ENCODE measurements at regions not wholly inside any gene's neighbourhood (a gene's known extent, or its start where the extent isn't known, plus 50 kb on each side); places are given as distances from the start of the nearest gene placed in this dataset.

DNA sequence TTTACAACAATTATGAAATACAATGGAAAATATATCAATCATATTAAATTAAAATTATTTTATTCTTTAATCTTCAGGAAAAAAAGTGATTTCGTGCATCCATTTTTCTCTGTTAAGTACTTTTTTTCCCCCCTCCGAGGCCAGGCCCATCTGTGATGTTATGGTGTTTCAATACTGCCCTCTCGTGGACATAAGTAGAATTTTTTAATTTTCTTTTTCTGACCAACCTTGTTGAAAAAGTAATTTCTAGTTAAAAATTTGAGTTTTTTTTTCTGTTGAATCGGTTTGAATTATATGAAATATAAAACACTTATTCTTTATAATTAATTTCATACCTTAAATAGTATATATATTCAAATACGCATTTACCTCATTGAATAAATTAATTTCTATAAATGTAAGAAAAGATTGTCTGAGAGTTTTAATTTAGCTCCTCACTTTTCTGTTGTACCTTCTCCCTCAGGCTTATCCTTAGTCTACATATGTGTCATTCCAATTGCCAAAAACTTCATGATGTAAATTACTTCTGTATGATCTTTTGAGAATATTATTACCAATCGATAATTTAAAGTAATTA, 175.8 kb upstream of the TECRL start:
- CTCF ChIA-PET (ENCODE audit: low intra/inter-chr PET ratio, low total read pairs) = no interaction called here
- H3K36me3 ChIP-seq (replicated peaks in 1 of 2; ENCODE audit: control insufficient read depth in 1 of 2, insufficient read depth in 2 of 2, low read length in 2 of 2) = no peaks in the 10 kb centered on the region

More for the DNA sequence above, 175.8 kb upstream of the TECRL start:
- POLR2A ChIA-PET = no interaction called here
- Histone ChIP-seq H3K9me3 (ENCODE audit: low read length) (no peaks in the 10 kb centered on the region), H3K27me3 (ENCODE audit: control insufficient read depth in 1 of 2, insufficient read depth in 2 of 2, low read length in 2 of 2) (no peaks in the 10 kb centered on the region), H3K4me2 (ENCODE audit: low read depth, low read length) (no peak overlapping the region), H3K79me2 (ENCODE audit: insufficient read depth, low read length) (no peaks in the 10 kb centered on the region), H3K27ac (ENCODE audit: extremely low read length, insufficient read depth, low read length) (no peak overlapping the region), H4K20me1 (ENCODE audit: insufficient read depth, low read length) (no peaks in the 10 kb centered on the region; the same call in 1 of the 2 replicates), H2AFZ (ENCODE audit: low read length) (no peak overlapping the region), H3K4me3 (replicated peaks in 1 of 3; ENCODE audit: insufficient read depth in 1 of 3, low read depth in 2 of 3, low read length in 3 of 3) (no peak overlapping the region), H3K4me1 (ENCODE audit: insufficient read depth, low read length) (no peaks in the 10 kb centered on the region), H3K9ac (ENCODE audit: insufficient read depth, low read depth, low read length) (no peak overlapping the region)
- 18% methylated on average over 6 of the region's 6 CpGs for WGBS (ENCODE audit: low lambda C conversion rate)
- TF ChIP-seq NR3C1 (CRISPR knock-in tag; IDR thresholded peaks at IDR 0.05) = no peak
- TF ChIP-seq, protein P1, sequence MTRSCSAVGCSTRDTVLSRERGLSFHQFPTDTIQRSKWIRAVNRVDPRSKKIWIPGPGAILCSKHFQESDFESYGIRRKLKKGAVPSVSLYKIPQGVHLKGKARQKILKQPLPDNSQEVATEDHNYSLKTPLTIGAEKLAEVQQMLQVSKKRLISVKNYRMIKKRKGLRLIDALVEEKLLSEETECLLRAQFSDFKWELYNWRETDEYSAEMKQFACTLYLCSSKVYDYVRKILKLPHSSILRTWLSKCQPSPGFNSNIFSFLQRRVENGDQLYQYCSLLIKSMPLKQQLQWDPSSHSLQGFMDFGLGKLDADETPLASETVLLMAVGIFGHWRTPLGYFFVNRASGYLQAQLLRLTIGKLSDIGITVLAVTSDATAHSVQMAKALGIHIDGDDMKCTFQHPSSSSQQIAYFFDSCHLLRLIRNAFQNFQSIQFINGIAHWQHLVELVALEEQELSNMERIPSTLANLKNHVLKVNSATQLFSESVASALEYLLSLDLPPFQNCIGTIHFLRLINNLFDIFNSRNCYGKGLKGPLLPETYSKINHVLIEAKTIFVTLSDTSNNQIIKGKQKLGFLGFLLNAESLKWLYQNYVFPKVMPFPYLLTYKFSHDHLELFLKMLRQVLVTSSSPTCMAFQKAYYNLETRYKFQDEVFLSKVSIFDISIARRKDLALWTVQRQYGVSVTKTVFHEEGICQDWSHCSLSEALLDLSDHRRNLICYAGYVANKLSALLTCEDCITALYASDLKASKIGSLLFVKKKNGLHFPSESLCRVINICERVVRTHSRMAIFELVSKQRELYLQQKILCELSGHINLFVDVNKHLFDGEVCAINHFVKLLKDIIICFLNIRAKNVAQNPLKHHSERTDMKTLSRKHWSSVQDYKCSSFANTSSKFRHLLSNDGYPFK (CRISPR knock-in tag; IDR thresholded peaks at IDR 0.05; ENCODE audit: borderline replicate concordance) = no peak
- no peak for TF ChIP-seq ZFP62 (CRISPR knock-in tag; IDR thresholded peaks at IDR 0.05)
- TF ChIP-seq ZBTB20 (CRISPR knock-in tag; IDR thresholded peaks at IDR 0.05; ENCODE audit: borderline replicate concordance, low read depth) = no peak
- peak; percentile 39 for TF ChIP-seq STAG1 (CRISPR knock-in tag; IDR thresholded peaks at IDR 0.05)
- TF ChIP-seq FOXM1 (CRISPR knock-in tag; IDR thresholded peaks at IDR 0.05) = no peak
- TF ChIP-seq, protein P2, sequence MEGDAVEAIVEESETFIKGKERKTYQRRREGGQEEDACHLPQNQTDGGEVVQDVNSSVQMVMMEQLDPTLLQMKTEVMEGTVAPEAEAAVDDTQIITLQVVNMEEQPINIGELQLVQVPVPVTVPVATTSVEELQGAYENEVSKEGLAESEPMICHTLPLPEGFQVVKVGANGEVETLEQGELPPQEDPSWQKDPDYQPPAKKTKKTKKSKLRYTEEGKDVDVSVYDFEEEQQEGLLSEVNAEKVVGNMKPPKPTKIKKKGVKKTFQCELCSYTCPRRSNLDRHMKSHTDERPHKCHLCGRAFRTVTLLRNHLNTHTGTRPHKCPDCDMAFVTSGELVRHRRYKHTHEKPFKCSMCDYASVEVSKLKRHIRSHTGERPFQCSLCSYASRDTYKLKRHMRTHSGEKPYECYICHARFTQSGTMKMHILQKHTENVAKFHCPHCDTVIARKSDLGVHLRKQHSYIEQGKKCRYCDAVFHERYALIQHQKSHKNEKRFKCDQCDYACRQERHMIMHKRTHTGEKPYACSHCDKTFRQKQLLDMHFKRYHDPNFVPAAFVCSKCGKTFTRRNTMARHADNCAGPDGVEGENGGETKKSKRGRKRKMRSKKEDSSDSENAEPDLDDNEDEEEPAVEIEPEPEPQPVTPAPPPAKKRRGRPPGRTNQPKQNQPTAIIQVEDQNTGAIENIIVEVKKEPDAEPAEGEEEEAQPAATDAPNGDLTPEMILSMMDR (CRISPR knock-in tag; IDR thresholded peaks at IDR 0.05) = peak; percentile 48
- in situ Hi-C loops (cut with HindIII; ENCODE audit: extremely low pct_ligation_motif_present, low pct_unique_long_range_greater_than_20kb) = no loop called here
- DNase-seq (ENCODE audit: low spot score) = peak; percentile 40
- FAIRE-seq = no peak
- no peak for ATAC-seq
- no TSS peak for BruUV-seq (replicated peaks)
- intact Hi-C loops (cut with micrococcal nuclease; ENCODE audit: unreplicated experiment) = no loop called here

All from HepG2 (cell line).